ENCODE measurements at regions not wholly inside any gene's neighbourhood (a gene's known extent, or its start where the extent isn't known, plus 50 kb on each side); places are given as distances from the start of the nearest gene placed in this dataset.
"Not testable (repeated sequence)": the region's sequence is repeated elsewhere in the genome, so short reads cannot be mapped to it uniquely, and the experiment has no call there.

DNA sequence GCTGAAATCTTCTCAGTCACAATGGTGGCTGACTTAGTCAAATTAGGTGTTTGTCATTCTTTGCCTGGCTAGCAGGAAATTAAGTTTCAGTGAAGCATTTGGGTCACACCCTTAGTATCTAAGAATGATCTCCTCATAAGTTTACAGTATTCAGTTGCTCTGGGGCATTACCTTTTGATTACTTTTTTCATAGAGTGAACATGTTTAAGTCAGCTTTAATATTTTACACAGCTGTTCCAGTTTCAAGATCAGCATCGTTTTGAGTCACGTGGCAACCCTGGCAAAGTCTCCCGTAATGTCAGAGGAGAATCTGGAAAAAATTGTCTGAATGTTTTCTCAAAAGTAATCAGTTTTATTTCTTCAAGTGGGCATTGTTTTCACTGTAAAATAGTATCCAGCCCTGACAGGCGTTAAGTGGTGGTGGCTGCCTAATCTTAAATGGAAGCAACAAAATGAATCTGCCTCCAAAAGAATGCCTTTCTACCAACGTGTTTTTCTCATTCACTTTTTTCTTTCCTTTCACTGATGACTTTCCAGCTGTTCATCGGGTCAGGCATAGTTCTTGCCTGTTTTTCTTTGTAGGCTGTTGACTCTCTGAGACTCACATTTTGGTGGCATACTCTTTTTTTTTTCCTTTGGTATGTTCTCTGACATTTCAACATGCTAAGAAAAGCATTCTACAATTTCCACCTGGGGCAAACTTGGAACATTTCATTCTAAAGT, 319.6 kb upstream of the TCF4 start:
- no peaks in the 10 kb centered on the region for H3K9me3 Mint-ChIP-seq
- H3K4me1 Mint-ChIP-seq = no peaks in the 10 kb centered on the region
- no peak overlapping the region for H3K27ac Mint-ChIP-seq
- no peaks in the 10 kb centered on the region for H3K27me3 Mint-ChIP-seq
- H3K4me3 Mint-ChIP-seq = no peak overlapping the region
- H3K36me3 Mint-ChIP-seq = no peaks in the 10 kb centered on the region

DNA sequence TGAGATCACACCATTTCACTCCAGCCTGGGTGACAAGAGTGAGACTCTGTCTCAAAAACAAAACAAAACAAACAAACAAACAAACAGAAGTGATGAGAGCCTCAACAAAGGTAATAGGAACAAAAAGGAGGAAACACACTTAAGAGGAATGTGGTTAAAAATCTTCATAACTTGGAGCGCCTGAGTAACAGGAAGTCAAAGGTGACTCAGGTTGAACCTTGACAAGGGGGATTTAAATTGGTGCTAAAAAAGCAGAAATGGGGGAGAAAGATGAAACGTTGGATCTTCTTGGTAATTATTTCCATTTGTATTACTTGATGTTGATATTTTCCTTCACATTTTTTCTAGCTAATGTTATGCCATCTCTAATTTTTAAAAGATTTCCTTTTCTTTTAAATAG, 318.5 kb upstream of the TCF4 start:
- H3K27ac Mint-ChIP-seq = no peak overlapping the region
- H3K4me3 Mint-ChIP-seq = no peak overlapping the region
- no peaks in the 10 kb centered on the region for H3K9me3 Mint-ChIP-seq
- no peaks in the 10 kb centered on the region for H3K27me3 Mint-ChIP-seq
- H3K4me1 Mint-ChIP-seq = no peaks in the 10 kb centered on the region
- no peaks in the 10 kb centered on the region for H3K36me3 Mint-ChIP-seq

GRCh38 chr18:55903911-55904310, 315.9 kb upstream of the TCF4 start:
- Mint-ChIP-seq H3K9me3 (no peaks in the 10 kb centered on the region), H3K36me3 (no peaks in the 10 kb centered on the region), H3K4me1 (no peaks in the 10 kb centered on the region), H3K4me3 (no peak overlapping the region), H3K27me3 (no peaks in the 10 kb centered on the region), H3K27ac (no peak overlapping the region)

DNA sequence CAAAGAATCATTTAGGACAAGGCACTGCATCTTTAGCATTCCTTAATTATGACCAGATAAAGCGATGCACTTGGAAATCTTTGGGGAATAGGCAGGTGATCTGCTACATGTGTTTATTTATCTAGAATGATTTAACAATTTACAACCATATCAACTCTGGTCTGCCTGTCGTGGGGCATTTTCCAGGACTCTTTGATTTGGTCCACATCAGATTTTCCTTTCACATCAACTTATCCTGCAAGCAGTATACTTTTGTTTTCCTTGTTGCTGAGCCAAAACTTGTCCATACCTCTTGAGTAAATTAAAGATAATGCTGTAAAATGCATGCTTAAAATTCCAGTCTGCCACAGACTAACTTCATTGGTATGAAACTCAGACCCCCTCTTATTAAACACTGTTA, 312.4 kb upstream of the TCF4 start:
- H3K27me3 Mint-ChIP-seq = no peaks in the 10 kb centered on the region
- no peak overlapping the region for H3K4me3 Mint-ChIP-seq
- peaks cover 1% of the 10 kb centered on the region for H3K9me3 Mint-ChIP-seq
- H3K36me3 Mint-ChIP-seq = no peaks in the 10 kb centered on the region
- H3K4me1 Mint-ChIP-seq = no peaks in the 10 kb centered on the region
- no peak overlapping the region for H3K27ac Mint-ChIP-seq

- H3K4me3 Mint-ChIP-seq = no peak overlapping the region
- H3K36me3 Mint-ChIP-seq = no peaks in the 10 kb centered on the region
- no peaks in the 10 kb centered on the region for H3K27me3 Mint-ChIP-seq
- H3K27ac Mint-ChIP-seq = no peak overlapping the region
- H3K9me3 Mint-ChIP-seq = peaks cover 4% of the 10 kb centered on the region
- H3K4me1 Mint-ChIP-seq = no peaks in the 10 kb centered on the region
These were observed 309.2 kb upstream of the TCF4 start for GRCh38 chr18:55897091-55897689.

- no peak overlapping the region for H3K27ac Mint-ChIP-seq
- H3K4me3 Mint-ChIP-seq = no peak overlapping the region
- H3K36me3 Mint-ChIP-seq = no peaks in the 10 kb centered on the region
- no peaks in the 10 kb centered on the region for H3K27me3 Mint-ChIP-seq
- peaks cover 4% of the 10 kb centered on the region for H3K9me3 Mint-ChIP-seq
- H3K4me1 Mint-ChIP-seq = no peaks in the 10 kb centered on the region
These were observed 306.0 kb upstream of the TCF4 start for GRCh38 chr18:55893948-55894347.

DNA sequence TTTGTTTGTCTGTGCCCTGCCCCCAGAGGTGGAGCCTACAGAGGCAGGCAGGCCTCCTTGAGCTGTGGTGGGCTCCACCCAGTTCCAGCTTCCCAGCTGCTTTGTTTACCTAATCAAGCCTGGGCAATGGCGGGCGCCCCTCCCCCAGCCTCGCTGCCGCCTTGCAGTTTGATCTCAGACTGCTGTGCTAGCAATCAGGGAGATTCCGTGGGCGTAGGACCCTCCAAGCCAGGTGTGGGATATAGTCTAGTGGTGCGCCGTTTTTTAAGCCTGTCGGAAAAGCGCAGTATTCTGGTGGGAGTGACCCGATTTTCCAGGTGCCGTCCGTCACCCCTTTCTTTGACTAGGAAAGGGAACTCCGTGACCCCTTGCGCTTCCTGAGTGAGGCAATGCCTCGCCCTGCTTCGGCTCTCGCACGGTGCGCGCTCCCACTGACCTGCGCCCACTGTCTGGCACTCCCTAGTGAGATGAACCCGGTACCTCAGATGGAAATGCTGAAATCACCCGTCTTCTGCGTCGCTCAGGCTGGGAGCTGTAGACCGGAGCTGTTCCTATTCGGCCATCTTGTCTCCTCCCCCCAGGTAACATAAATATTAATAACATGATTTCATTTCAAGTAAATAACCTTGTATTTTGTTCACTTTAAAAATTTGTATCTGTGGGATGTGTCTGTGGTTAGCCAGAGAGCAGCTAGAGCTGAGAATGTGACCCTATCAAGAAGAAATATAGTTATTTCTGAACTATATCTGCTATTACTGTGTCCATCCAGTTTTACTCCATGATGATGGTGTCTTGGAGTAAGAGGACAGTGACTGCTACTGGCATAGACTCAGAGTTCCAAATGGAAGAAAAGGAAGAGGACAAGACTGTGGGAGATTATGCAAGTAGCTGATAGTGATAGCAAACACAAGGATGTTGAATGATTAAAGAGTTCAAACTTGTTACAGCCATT, 305.1 kb upstream of the TCF4 start:
- not testable (repeated sequence) for H3K36me3 Mint-ChIP-seq, H3K27ac Mint-ChIP-seq, H3K27me3 Mint-ChIP-seq, H3K4me1 Mint-ChIP-seq, H3K9me3 Mint-ChIP-seq, H3K4me3 Mint-ChIP-seq

- Mint-ChIP-seq H3K9me3 (no peaks in the 10 kb centered on the region), H3K27me3 (no peaks in the 10 kb centered on the region), H3K4me1 (no peaks in the 10 kb centered on the region), H3K27ac (no peak overlapping the region), H3K4me3 (no peak overlapping the region), H3K36me3 (no peaks in the 10 kb centered on the region)
These were observed 298.9 kb upstream of the TCF4 start for GRCh38 chr18:55886886-55887285.

DNA sequence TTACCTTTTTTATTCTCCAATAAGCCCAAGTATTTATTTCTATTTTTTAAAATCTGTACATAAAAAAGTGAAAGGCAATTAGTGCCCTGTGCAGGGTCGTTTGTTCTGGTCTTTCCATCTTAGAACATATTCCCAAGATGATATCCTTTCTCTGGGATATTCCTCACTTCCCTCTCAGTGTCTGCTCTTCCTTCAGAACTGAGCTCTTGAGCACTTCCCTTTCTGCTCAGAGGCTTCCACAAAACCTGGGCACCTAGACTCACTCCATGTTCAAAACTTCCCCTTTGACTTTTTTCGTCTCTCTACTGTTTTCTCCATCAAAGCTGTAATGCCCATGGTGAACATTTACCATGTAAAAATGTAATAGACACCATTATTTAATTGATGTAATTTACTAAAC, 296.5 kb upstream of the TCF4 start:
- no peak overlapping the region for H3K27ac Mint-ChIP-seq
- H3K9me3 Mint-ChIP-seq = no peaks in the 10 kb centered on the region
- H3K27me3 Mint-ChIP-seq = no peaks in the 10 kb centered on the region
- H3K4me1 Mint-ChIP-seq = no peaks in the 10 kb centered on the region
- no peaks in the 10 kb centered on the region for H3K36me3 Mint-ChIP-seq
- H3K4me3 Mint-ChIP-seq = no peak overlapping the region

- H3K27ac Mint-ChIP-seq = no peak overlapping the region
- H3K27me3 Mint-ChIP-seq = no peaks in the 10 kb centered on the region
- no peak overlapping the region for H3K4me3 Mint-ChIP-seq
- no peaks in the 10 kb centered on the region for H3K36me3 Mint-ChIP-seq
- no peaks in the 10 kb centered on the region for H3K9me3 Mint-ChIP-seq
- no peaks in the 10 kb centered on the region for H3K4me1 Mint-ChIP-seq
These were observed 292.6 kb upstream of the TCF4 start for GRCh38 chr18:55880617-55881016.

DNA sequence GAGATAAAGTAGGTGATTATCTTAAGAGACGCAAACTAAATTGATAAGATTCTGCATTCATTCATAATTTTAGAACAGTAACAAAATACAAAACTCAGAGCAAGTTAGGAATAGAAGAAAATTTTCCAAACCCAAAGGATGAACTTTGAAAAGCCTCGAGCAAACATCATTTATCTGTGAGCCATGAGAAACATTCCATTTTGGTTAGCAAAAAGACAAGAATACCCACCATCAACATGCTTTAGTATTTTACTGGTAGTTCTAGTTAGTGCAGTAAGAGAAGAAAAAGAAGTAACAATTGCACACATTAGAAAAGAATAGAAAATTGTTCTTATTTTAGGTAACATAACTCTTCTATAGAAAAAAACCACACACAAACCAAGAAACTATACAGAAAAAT, 291.3 kb upstream of the TCF4 start:
- Mint-ChIP-seq H3K4me3 (no peak overlapping the region), H3K27ac (no peak overlapping the region), H3K27me3 (no peaks in the 10 kb centered on the region), H3K9me3 (no peaks in the 10 kb centered on the region), H3K4me1 (no peaks in the 10 kb centered on the region), H3K36me3 (no peaks in the 10 kb centered on the region)

DNA sequence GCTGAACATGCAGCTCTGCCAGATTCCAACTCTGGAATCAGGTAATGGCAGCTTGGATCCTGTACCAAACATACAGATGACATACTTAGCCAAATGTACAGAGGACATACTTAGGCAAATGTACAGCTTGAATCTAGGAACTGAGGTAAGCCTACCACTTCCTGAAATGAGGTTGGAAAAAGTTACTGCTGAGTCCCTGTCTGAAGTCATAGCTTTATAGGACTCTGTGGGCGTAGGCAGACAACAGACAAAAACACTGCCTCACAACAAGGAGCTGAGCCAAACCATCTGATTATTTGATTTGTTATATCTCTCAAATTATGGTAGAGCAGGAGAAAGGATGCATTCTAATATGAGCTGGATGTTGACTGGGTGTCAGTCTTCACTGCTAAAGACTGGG, 290.2 kb upstream of the TCF4 start:
- H3K36me3 Mint-ChIP-seq = no peaks in the 10 kb centered on the region
- H3K9me3 Mint-ChIP-seq = no peaks in the 10 kb centered on the region
- H3K4me1 Mint-ChIP-seq = no peaks in the 10 kb centered on the region
- no peak overlapping the region for H3K4me3 Mint-ChIP-seq
- H3K27ac Mint-ChIP-seq = no peak overlapping the region
- no peaks in the 10 kb centered on the region for H3K27me3 Mint-ChIP-seq

DNA sequence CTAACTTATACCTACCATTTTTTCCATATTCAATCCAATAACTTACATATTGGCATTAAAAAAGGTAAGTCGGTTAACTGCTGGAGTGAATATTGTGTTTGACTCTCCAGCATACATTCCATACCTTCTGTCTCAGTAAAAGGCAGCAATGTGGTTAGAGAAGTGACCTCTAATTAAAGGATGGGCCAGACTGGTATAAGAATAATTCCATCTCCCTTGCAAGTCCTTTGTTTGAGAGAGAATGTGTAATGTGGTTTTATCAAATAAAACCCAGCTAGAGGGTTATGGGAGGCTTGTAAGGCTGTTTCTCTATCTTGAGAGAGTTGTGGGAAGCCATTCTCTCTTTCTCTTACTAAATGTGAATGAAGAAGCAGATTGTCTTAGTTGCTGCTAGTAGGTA, 289.3 kb upstream of the TCF4 start:
- Mint-ChIP-seq H3K4me1 (no peaks in the 10 kb centered on the region), H3K4me3 (no peak overlapping the region), H3K27me3 (no peaks in the 10 kb centered on the region), H3K36me3 (no peaks in the 10 kb centered on the region), H3K27ac (no peak overlapping the region), H3K9me3 (no peaks in the 10 kb centered on the region)

DNA sequence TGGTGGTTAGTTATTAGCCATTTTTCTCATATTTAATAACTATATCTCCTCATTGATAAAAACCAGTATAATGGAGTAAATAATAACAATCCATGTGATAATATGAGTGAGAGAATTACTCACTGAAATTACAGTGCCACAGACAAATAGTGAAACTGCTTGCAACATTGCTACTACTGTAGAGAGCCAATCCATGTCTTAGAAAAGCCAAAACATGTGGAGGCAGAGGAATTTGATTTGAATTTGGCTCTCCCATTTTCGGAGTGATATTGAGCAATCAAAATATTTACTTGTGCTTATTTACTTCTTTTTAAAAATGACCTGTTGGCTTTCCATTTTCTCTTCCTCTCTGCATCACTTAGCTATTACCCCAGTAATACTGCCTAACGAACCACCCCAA, 288.3 kb upstream of the TCF4 start:
- H3K27me3 Mint-ChIP-seq = no peaks in the 10 kb centered on the region
- no peaks in the 10 kb centered on the region for H3K4me1 Mint-ChIP-seq
- H3K4me3 Mint-ChIP-seq = no peak overlapping the region
- no peaks in the 10 kb centered on the region for H3K9me3 Mint-ChIP-seq
- no peaks in the 10 kb centered on the region for H3K36me3 Mint-ChIP-seq
- H3K27ac Mint-ChIP-seq = no peak overlapping the region

DNA sequence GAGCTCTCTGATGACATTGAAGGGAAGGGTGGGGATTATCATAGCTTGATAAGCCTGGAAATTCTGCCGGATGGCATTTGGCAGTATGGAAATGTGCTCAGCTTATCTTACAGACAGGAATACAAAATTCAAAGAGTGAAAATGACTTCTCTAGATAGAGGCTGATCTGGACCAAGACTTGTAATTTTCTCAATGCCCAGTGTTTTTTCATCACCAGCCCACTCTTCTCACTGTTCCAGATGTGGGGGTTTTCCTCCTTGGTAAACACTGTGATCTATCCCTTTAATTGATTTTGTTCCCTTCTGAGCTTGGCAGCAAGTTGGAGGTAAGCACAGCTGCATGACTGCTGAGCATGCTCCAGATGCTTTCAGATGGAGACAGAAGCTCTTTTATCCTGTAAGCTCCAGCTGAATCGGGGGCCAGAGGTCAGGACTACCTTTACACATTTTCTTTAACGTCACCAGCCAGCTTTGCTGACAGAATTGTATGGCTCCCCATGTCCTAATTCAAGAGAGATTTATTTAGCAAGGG, 287.4 kb upstream of the TCF4 start:
- H3K4me1 Mint-ChIP-seq = no peaks in the 10 kb centered on the region
- H3K36me3 Mint-ChIP-seq = no peaks in the 10 kb centered on the region
- H3K4me3 Mint-ChIP-seq = no peak overlapping the region
- no peaks in the 10 kb centered on the region for H3K27me3 Mint-ChIP-seq
- H3K9me3 Mint-ChIP-seq = no peaks in the 10 kb centered on the region
- H3K27ac Mint-ChIP-seq = no peak overlapping the region

Measured in activated naive CD4-positive, alpha-beta T cell treated with anti-CD3 and anti-CD28 coated beads, Interleukin-2, amount 50 U/mL, for 24 hours (primary cell).